Nephron progenitor cell (in vitro differentiated cells): ENCODE measurements at regions not wholly inside any gene's neighbourhood (a gene's known extent, or its start where the extent isn't known, plus 50 kb on each side); places are given as distances from the start of the nearest gene placed in this dataset.
A peak's percentile ranks its signal among the peaks of the same experiment; 100 is the strongest.

ENCODE experiments used
- DNase-seq: peaks from one replicate; pipeline ENCODE4 v3.0.0; 2021
- H3K27ac Mint-ChIP-seq: 2 replicates; pipeline ENCODE4 v1.8.0; 2021; ENCODE audit warnings: mild to moderate bottlenecking, moderate library complexity, mixed read lengths
- H3K27me3 Mint-ChIP-seq: 2 replicates; pipeline ENCODE4 v1.8.0; 2021; ENCODE audit warnings: mild to moderate bottlenecking, low read depth, mixed read lengths; ENCODE audit not compliant: poor library complexity
- H3K36me3 Mint-ChIP-seq: 2 replicates; pipeline ENCODE4 v1.8.0; 2021; ENCODE audit warnings: low read depth, mixed read lengths
- H3K4me1 Mint-ChIP-seq: 2 replicates; pipeline ENCODE4 v1.8.0; 2021; ENCODE audit warnings: mixed read lengths
- H3K4me3 Mint-ChIP-seq: 2 replicates; pipeline ENCODE4 v1.8.0; 2021; ENCODE audit warnings: mild to moderate bottlenecking, moderate library complexity, mixed read lengths
- H3K9me3 Mint-ChIP-seq: 2 replicates; pipeline ENCODE4 v1.8.0; 2021; ENCODE audit warnings: mild to moderate bottlenecking, moderate library complexity, mixed read lengths
- TF ChIP-seq, protein P1 (sequence below): fragments of 200-600 bp; sonication (generic); IDR thresholded peaks from 2 replicates; pipeline ENCODE4 v1.5.0; 2021; ENCODE audit warnings: antibody characterized with exemption

GRCh38 chr3:3519266-3519665, 280.0 kb upstream of the LRRN1 start:
- TF ChIP-seq, protein P1, sequence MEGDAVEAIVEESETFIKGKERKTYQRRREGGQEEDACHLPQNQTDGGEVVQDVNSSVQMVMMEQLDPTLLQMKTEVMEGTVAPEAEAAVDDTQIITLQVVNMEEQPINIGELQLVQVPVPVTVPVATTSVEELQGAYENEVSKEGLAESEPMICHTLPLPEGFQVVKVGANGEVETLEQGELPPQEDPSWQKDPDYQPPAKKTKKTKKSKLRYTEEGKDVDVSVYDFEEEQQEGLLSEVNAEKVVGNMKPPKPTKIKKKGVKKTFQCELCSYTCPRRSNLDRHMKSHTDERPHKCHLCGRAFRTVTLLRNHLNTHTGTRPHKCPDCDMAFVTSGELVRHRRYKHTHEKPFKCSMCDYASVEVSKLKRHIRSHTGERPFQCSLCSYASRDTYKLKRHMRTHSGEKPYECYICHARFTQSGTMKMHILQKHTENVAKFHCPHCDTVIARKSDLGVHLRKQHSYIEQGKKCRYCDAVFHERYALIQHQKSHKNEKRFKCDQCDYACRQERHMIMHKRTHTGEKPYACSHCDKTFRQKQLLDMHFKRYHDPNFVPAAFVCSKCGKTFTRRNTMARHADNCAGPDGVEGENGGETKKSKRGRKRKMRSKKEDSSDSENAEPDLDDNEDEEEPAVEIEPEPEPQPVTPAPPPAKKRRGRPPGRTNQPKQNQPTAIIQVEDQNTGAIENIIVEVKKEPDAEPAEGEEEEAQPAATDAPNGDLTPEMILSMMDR = no peak
- Mint-ChIP-seq H3K36me3 (no peaks in the 10 kb centered on the region), H3K4me3 (no peak overlapping the region), H3K27ac (no peak overlapping the region), H3K4me1 (peaks cover 7% of the 10 kb centered on the region), H3K27me3 (no peaks in the 10 kb centered on the region), H3K9me3 (no peaks in the 10 kb centered on the region)
- no peak for DNase-seq

- H3K27ac Mint-ChIP-seq = no peak overlapping the region
- no peaks in the 10 kb centered on the region for H3K9me3 Mint-ChIP-seq
- DNase-seq = no peak
- TF ChIP-seq, protein P1 = no peak
- H3K27me3 Mint-ChIP-seq = no peaks in the 10 kb centered on the region
- H3K4me3 Mint-ChIP-seq = no peak overlapping the region
- peaks cover 7% of the 10 kb centered on the region for H3K4me1 Mint-ChIP-seq
- no peaks in the 10 kb centered on the region for H3K36me3 Mint-ChIP-seq
These were observed 282.2 kb upstream of the LRRN1 start for GRCh38 chr3:3516996-3517395.

DNA sequence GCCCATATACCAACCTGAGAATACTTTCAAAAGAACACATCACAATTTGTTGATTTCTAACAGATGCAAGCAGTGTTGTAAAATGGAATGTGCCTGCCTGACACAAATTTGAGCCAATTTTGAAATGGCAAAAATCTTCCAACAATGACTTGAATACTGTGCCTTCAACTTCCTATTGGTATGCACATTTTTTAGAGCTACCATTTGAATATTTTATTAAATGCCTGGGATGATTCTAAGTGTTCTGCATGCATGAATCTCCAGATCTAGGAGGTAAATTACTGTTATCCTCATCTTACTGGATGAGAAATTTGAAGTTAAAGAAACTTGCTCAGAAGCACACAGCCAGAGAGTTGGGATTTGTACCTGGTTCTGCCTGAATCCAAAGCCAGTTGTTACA, 282.8 kb upstream of the LRRN1 start:
- Mint-ChIP-seq H3K27ac (no peak overlapping the region), H3K4me3 (no peak overlapping the region), H3K36me3 (no peaks in the 10 kb centered on the region), H3K27me3 (no peaks in the 10 kb centered on the region), H3K9me3 (no peaks in the 10 kb centered on the region), H3K4me1 (peaks cover 7% of the 10 kb centered on the region)
- TF ChIP-seq, protein P1 = no peak
- no peak for DNase-seq

DNA sequence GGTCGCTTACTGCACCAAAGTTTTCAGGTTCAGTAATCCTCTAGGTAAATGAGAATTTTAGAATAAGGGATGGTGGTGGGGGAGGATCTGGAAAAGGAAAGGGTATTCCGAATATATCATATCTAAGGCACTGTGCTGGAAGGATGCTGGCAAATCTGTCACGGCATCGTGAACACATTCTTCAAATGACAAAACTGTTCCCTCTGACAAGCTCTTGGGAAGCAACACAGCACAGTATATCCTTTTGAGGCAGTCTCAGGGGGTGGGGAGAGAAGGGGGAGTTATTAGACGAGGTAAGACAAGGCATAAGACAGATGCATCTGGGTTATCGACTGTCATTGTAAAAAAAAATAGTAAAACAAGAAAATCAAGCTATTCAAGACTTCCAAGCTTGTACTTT, 289.6 kb upstream of the LRRN1 start:
- no peak for DNase-seq
- TF ChIP-seq, protein P1 = no peak
- Mint-ChIP-seq H3K4me1 (no peaks in the 10 kb centered on the region), H3K36me3 (no peaks in the 10 kb centered on the region), H3K27ac (no peak overlapping the region), H3K27me3 (no peaks in the 10 kb centered on the region), H3K9me3 (no peaks in the 10 kb centered on the region), H3K4me3 (no peak overlapping the region)

GRCh38 chr3:3504686-3505085, 294.5 kb upstream of the LRRN1 start:
- Mint-ChIP-seq H3K4me3 (no peak overlapping the region), H3K9me3 (no peaks in the 10 kb centered on the region), H3K27me3 (no peaks in the 10 kb centered on the region), H3K36me3 (no peaks in the 10 kb centered on the region), H3K27ac (peak overlapping the region; percentile 1), H3K4me1 (peaks cover 4% of the 10 kb centered on the region)
- TF ChIP-seq, protein P1 = no peak
- no peak for DNase-seq

GRCh38 chr3:3503411-3503810, 295.8 kb upstream of the LRRN1 start:
- no peak for DNase-seq
- Mint-ChIP-seq H3K36me3 (no peaks in the 10 kb centered on the region), H3K9me3 (no peaks in the 10 kb centered on the region), H3K4me1 (peaks cover 4% of the 10 kb centered on the region), H3K4me3 (no peak overlapping the region), H3K27me3 (no peaks in the 10 kb centered on the region), H3K27ac (no peak overlapping the region)
- TF ChIP-seq, protein P1 = no peak
